ENCODE measurements at regions not wholly inside any gene's neighbourhood (a gene's known extent, or its start where the extent isn't known, plus 50 kb on each side); places are given as distances from the start of the nearest gene placed in this dataset.

GRCh38 chr6:125363039-125363823 is 61.5 kb upstream of the HDDC2 start:
- peak overlapping the region; percentile 65 for H3K4me3 Mint-ChIP-seq
- peaks cover 6% of the 10 kb centered on the region for H3K27me3 Mint-ChIP-seq (ENCODE audit: insufficient read depth, low read depth, poor library complexity)
- no peaks in the 10 kb centered on the region for H3K9me2 ChIP-seq (ENCODE audit: insufficient read depth)

More at GRCh38 chr6:125363039-125363823, 61.5 kb upstream of the HDDC2 start:
- Histone ChIP-seq H2AFZ (peak overlapping the region; percentile 96; the same call in 1 of the 2 replicates), H3K79me2 (replicated peaks; ENCODE audit: insufficient read depth) (no peaks in the 10 kb centered on the region), H3K4me1 (ENCODE audit: insufficient read depth) (peaks cover 23% of the 10 kb centered on the region), H3K27me3 (ENCODE audit: insufficient read depth) (peaks cover 39% of the 10 kb centered on the region), H3K36me3 (ENCODE audit: insufficient read depth) (no peaks in the 10 kb centered on the region), H3F3A (replicated peaks; ENCODE audit: low read depth) (no peaks in the 10 kb centered on the region), H4K20me1 (replicated peaks; ENCODE audit: insufficient read depth) (no peaks in the 10 kb centered on the region), H3K27ac (ENCODE audit: low read depth) (no peak overlapping the region), H3K4me3 (peak overlapping the region; percentile 71), H3K4me2 (peak overlapping the region; percentile 92)
- H3K27ac Mint-ChIP-seq: peak overlapping the region; percentile 60; the same call in 1 of the 2 replicates
- H3K9me3 Mint-ChIP-seq: no peaks in the 10 kb centered on the region
- H3K36me3 Mint-ChIP-seq (ENCODE audit: low read depth): no peaks in the 10 kb centered on the region
- DNase-seq (ENCODE audit: low spot score) (peak; percentile 82), ATAC-seq (peak; percentile 86)
- TF ChIP-seq, protein P1, sequence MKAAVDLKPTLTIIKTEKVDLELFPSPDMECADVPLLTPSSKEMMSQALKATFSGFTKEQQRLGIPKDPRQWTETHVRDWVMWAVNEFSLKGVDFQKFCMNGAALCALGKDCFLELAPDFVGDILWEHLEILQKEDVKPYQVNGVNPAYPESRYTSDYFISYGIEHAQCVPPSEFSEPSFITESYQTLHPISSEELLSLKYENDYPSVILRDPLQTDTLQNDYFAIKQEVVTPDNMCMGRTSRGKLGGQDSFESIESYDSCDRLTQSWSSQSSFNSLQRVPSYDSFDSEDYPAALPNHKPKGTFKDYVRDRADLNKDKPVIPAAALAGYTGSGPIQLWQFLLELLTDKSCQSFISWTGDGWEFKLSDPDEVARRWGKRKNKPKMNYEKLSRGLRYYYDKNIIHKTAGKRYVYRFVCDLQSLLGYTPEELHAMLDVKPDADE (IDR thresholded peaks at IDR 0.05): 0 out of 2 replicates have a peak, but pooled peaks have one; percentile 14
- peak; percentile 28 for TF ChIP-seq POLR2AphosphoS5 (IDR thresholded peaks at IDR 0.05; ENCODE audit: low read depth)
- TF ChIP-seq ZNF114 (CRISPR knock-in tag; IDR thresholded peaks at IDR 0.05): no peak
- no peak for TF ChIP-seq REST (IDR thresholded peaks at IDR 0.05; ENCODE audit: unreplicated experiment)
- TF ChIP-seq, protein P2, sequence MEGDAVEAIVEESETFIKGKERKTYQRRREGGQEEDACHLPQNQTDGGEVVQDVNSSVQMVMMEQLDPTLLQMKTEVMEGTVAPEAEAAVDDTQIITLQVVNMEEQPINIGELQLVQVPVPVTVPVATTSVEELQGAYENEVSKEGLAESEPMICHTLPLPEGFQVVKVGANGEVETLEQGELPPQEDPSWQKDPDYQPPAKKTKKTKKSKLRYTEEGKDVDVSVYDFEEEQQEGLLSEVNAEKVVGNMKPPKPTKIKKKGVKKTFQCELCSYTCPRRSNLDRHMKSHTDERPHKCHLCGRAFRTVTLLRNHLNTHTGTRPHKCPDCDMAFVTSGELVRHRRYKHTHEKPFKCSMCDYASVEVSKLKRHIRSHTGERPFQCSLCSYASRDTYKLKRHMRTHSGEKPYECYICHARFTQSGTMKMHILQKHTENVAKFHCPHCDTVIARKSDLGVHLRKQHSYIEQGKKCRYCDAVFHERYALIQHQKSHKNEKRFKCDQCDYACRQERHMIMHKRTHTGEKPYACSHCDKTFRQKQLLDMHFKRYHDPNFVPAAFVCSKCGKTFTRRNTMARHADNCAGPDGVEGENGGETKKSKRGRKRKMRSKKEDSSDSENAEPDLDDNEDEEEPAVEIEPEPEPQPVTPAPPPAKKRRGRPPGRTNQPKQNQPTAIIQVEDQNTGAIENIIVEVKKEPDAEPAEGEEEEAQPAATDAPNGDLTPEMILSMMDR (conservative IDR thresholded peaks at IDR 0.05; ENCODE audit: low read depth in 2 of 2): no peak
- TF ChIP-seq EZH2phosphoT487 (IDR thresholded peaks at IDR 0.05; ENCODE audit: unreplicated experiment): no peak
- TF ChIP-seq ZNF331 (CRISPR knock-in tag; IDR thresholded peaks at IDR 0.05; ENCODE audit: low read depth): no peak
- H3K4me1 Mint-ChIP-seq: peaks cover 26% of the 10 kb centered on the region

All from GM23338 (cell line).